Spinal cord (tissue), 9 donors: ENCODE measurements at regions not wholly inside any gene's neighbourhood (a gene's known extent, or its start where the extent isn't known, plus 50 kb on each side); places are given as distances from the start of the nearest gene placed in this dataset.
A peak's percentile ranks its signal among the peaks of the same experiment; 100 is the strongest.

Source experiments
- DNase-seq, 6 donors: peaks; one replicate each; pipeline versions ENCODE4 v3.0.0 to v3.0.0-alpha.2; 2013 to 2015; ENCODE audit warnings: low spot score in 6 of 6, low read depth in 4 of 6
- H3K27ac ChIP-seq: one replicate; pipeline ENCODE4 v1.5.1; 2013; ENCODE audit warnings: low read depth, low read length, control low read depth
- H3K27me3 ChIP-seq: one replicate; pipeline ENCODE4 v1.6.1; 2013; ENCODE audit warnings: low read length; ENCODE audit not compliant: control insufficient read depth, insufficient read depth
- H3K36me3 ChIP-seq: one replicate; pipeline ENCODE4 v1.6.1; 2013; ENCODE audit warnings: low read length; ENCODE audit not compliant: control insufficient read depth, insufficient read depth
- H3K4me1 ChIP-seq: one replicate; pipeline ENCODE4 v1.6.1; 2013; ENCODE audit warnings: low read length; ENCODE audit not compliant: control insufficient read depth, insufficient read depth
- H3K4me3 ChIP-seq: one replicate; pipeline ENCODE4 v1.5.1; 2013; ENCODE audit warnings: low read depth, low read length, control low read depth
- H3K9me3 ChIP-seq: one replicate; pipeline ENCODE4 v1.6.1; 2013; ENCODE audit warnings: low read length; ENCODE audit not compliant: control insufficient read depth, insufficient read depth
- WGBS: methylation state at CpG from one replicate; pipeline ENCODE4 v1.1.5; 2013; ENCODE audit warnings: missing lambda C conversion rate; ENCODE audit not compliant: insufficient coverage; 5-methylcytosine and 5-hydroxymethylcytosine counted together
- donor health status: healthy.

DNA sequence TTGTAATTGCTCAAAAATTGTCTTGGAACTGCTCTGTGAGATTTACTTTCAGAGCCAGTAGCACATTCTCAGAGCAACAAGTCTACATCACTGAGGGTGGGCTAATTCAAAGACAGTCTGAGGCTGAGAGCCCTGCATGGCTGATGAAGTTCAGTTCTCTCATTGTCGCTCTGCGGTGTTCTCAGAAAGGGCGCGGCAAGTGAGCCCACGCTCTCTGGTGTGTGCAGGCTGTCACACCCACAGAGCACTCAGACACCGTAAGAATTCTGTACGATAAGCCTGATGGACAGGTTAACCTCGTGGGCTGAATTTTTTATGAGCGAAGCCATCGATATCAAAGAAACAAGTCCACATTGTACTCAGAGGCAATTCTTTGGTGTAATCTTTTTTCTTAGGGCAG, 557.8 kb downstream of the HACE1 start:
- WGBS = 62% methylated on average over 6 of the region's 10 CpGs
- H3K27ac ChIP-seq = no peak overlapping the region
- H3K4me3 ChIP-seq = no peak overlapping the region
- no peaks in the 10 kb centered on the region for H3K36me3 ChIP-seq
- DNase-seq = peak in 1 of 6 donors; percentile 16
- H3K9me3 ChIP-seq = peaks cover 1% of the 10 kb centered on the region
- H3K4me1 ChIP-seq = peaks cover 2% of the 10 kb centered on the region
- no peaks in the 10 kb centered on the region for H3K27me3 ChIP-seq

GRCh38 chr6:104286641-104287040, 573.1 kb downstream of the HACE1 start:
- Histone ChIP-seq H3K27ac (no peak overlapping the region), H3K27me3 (no peaks in the 10 kb centered on the region), H3K4me1 (no peaks in the 10 kb centered on the region), H3K9me3 (no peaks in the 10 kb centered on the region), H3K36me3 (no peaks in the 10 kb centered on the region), H3K4me3 (no peak overlapping the region)
- no peak for DNase-seq
- WGBS = 88% methylated on average over 1 of the region's 1 CpG

DNA sequence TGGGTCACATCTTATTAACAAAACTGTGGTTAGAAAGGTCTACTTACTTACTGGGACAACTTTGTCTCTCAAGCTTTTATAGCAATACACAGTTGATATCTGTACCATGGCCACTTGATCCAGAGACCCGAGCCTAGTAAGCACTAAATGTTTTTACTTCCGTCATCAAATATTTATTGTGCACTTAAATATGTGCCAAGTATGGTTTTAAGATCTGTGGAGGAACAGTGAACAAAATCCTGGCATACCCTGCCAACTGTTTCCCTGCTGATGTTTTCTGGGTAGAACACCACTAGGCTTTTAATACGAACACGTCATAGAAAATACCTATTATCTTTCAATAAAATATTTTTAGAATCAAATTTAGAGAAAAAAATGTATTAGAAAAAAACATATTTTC, 574.8 kb downstream of the HACE1 start:
- Histone ChIP-seq H3K27me3 (no peaks in the 10 kb centered on the region), H3K27ac (no peak overlapping the region), H3K9me3 (no peaks in the 10 kb centered on the region), H3K36me3 (no peaks in the 10 kb centered on the region), H3K4me1 (no peaks in the 10 kb centered on the region), H3K4me3 (no peak overlapping the region)
- DNase-seq = no peak
- WGBS = no CpG with 5 or more reads among the region's 4 CpGs

- Histone ChIP-seq H3K4me3 (no peak overlapping the region), H3K9me3 (no peaks in the 10 kb centered on the region), H3K36me3 (no peaks in the 10 kb centered on the region), H3K4me1 (no peaks in the 10 kb centered on the region), H3K27me3 (no peaks in the 10 kb centered on the region), H3K27ac (no peak overlapping the region)
- peak in 1 of 6 donors; percentile 37 for DNase-seq
- WGBS = no CpG with 5 or more reads among the region's 2 CpGs
These were observed 577.1 kb downstream of the HACE1 start for GRCh38 chr6:104282581-104282980.

GRCh38 chr6:104281370-104281769, 578.3 kb downstream of the HACE1 start:
- DNase-seq = no peak
- H3K4me1 ChIP-seq = no peaks in the 10 kb centered on the region
- no peaks in the 10 kb centered on the region for H3K36me3 ChIP-seq
- no peak overlapping the region for H3K4me3 ChIP-seq
- H3K27ac ChIP-seq = no peak overlapping the region
- WGBS = 100% methylated on average over 3 of the region's 3 CpGs
- H3K9me3 ChIP-seq = no peaks in the 10 kb centered on the region
- H3K27me3 ChIP-seq = no peaks in the 10 kb centered on the region

DNA sequence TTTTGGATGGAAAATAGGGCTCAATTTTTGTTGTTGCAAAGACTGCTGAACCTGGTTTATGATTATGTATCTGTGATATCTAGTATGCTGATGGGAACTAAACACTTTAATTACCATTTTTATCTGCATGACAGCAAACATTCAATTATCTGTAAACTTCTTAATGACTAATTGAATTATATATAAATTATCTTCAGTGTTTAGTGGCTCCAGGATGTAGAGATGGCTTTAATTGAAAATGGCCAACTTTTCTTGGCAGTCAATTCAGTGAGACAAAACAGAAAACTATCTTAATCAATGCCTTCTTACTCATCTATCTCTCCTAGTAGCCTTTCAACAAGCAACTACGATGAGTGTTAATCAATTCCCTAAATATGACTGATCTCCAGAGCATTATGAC, 591.3 kb downstream of the HACE1 start:
- 73% methylated on average over 1 of the region's 1 CpG for WGBS
- H3K4me1 ChIP-seq = no peaks in the 10 kb centered on the region
- no peaks in the 10 kb centered on the region for H3K36me3 ChIP-seq

GRCh38 chr6:104266922-104267321, 592.8 kb downstream of the HACE1 start:
- Histone ChIP-seq H3K36me3 (no peaks in the 10 kb centered on the region), H3K27ac (no peak overlapping the region), H3K4me3 (no peak overlapping the region), H3K27me3 (no peaks in the 10 kb centered on the region), H3K9me3 (no peaks in the 10 kb centered on the region), H3K4me1 (no peaks in the 10 kb centered on the region)
- no CpG with 5 or more reads among the region's 2 CpGs for WGBS
- DNase-seq = no peak

More for the DNA sequence above, 591.3 kb downstream of the HACE1 start:
- no peak overlapping the region for H3K27ac ChIP-seq
- H3K27me3 ChIP-seq = no peaks in the 10 kb centered on the region
- no peak for DNase-seq
- no peaks in the 10 kb centered on the region for H3K9me3 ChIP-seq
- no peak overlapping the region for H3K4me3 ChIP-seq

DNA sequence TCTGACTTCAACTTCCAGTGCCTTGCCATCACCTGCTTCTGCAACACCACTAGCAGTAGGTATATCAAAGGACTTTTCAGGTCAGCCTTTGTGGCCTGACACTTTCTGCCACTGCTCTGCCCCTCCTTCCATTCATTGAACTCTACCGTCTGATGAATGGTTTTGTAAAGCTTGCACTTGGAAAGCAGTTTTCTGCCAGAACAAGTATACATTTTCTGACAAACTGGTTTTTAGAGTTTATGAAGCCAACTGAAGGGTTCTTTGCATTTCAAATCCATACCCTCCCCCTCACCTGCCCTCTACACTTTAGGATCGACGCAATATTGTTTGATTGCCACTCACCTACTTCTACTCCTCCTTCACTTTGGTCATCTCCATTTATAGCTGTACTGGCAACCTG, 603.1 kb downstream of the HACE1 start:
- no peaks in the 10 kb centered on the region for H3K36me3 ChIP-seq
- no peaks in the 10 kb centered on the region for H3K9me3 ChIP-seq
- H3K27ac ChIP-seq = no peak overlapping the region
- H3K27me3 ChIP-seq = no peaks in the 10 kb centered on the region
- 85% methylated on average over 2 of the region's 3 CpGs for WGBS
- no peak overlapping the region for H3K4me3 ChIP-seq
- no peak for DNase-seq
- no peaks in the 10 kb centered on the region for H3K4me1 ChIP-seq

GRCh38 chr6:104253236-104253635, 606.5 kb downstream of the HACE1 start:
- H3K27ac ChIP-seq = no peak overlapping the region
- no peaks in the 10 kb centered on the region for H3K4me1 ChIP-seq
- no peaks in the 10 kb centered on the region for H3K36me3 ChIP-seq
- no peak for DNase-seq
- H3K9me3 ChIP-seq = no peaks in the 10 kb centered on the region
- H3K27me3 ChIP-seq = no peaks in the 10 kb centered on the region
- 50% methylated on average over 2 of the region's 3 CpGs for WGBS
- no peak overlapping the region for H3K4me3 ChIP-seq

DNA sequence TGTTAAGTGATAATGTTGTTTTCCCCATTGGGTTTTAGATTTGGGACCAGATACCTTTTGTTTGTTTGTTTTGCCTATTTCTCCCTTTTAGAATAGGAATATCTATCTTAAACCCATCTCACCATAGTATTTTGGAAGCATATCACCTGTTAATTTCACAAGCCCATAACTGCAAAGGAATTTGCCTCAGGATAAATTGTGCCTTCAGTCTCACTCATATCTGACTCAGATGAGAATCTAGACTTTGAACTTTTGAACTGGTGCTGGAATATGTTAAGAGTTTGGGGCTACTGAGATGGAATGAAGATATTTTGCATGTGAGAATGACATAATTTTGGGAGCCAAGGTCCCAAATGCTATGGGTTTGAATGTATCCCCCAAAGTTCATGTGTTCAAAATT, 607.4 kb downstream of the HACE1 start:
- Histone ChIP-seq H3K9me3 (peaks cover 2% of the 10 kb centered on the region), H3K27me3 (no peaks in the 10 kb centered on the region), H3K4me1 (no peaks in the 10 kb centered on the region), H3K36me3 (no peaks in the 10 kb centered on the region), H3K27ac (no peak overlapping the region), H3K4me3 (no peak overlapping the region)
- no peak for DNase-seq
